Endothelial cell of umbilical vein (primary cell): ENCODE measurements at regions not wholly inside any gene's neighbourhood (a gene's known extent, or its start where the extent isn't known, plus 50 kb on each side); places are given as distances from the start of the nearest gene placed in this dataset.

ENCODE experiments used
- BruUV-seq: library from RNA; stranded (reverse); fragments of 400-500 nt; replicated peaks from 2 replicates; lab custom pipeline; 2021; lab: Mats Ljungman, UMichigan
- CTCF ChIA-PET: fragments of 300-600, 350-600 bp; sonication (Branson Sonifier 250); formaldehyde crosslinking; loops from one replicate; lab custom pipeline; 2021; ENCODE audit warnings: antibody characterized with exemption, inconsistent platforms; lab: Charles Lee
- POLR2A ChIA-PET: fragments of 300-600, 350-600 bp; sonication (Branson Sonifier 250); formaldehyde crosslinking; loops from one replicate; lab custom pipeline; 2021; ENCODE audit warnings: antibody characterized with exemption, inconsistent platforms; lab: Charles Lee
- DNase-seq: peaks from one replicate; pipeline ENCODE4 v3.0.0-alpha.2; 2011; ENCODE audit warnings: low read depth, low spot score
- FAIRE-seq: peaks from 2 replicates; lab custom pipeline; 2011; peaks lifted over from hg19 to GRCh38; lab: Jason Lieb, UNC
- H2AFZ ChIP-seq: 2 replicates; pipeline ENCODE4 v1.6.0; 2012; ENCODE audit warnings: low read depth, low read length, control low read depth, inconsistent platforms
- H3K27ac ChIP-seq: 2 replicates; pipeline ENCODE4 v1.5.1; 2011; ENCODE audit warnings: low read depth, mild to moderate bottlenecking, control low read depth, low read length, moderate library complexity; ENCODE audit not compliant: insufficient read depth
- H3K27me3 ChIP-seq, 2 experiments: 2 replicates each; pipeline versions ENCODE4 v1.6.0 to v1.6.1; 2011; ENCODE audit warnings: low read length in 2 of 2, mixed read lengths in 1 of 2; ENCODE audit not compliant: control insufficient read depth in 2 of 2, insufficient read depth in 2 of 2
- H3K36me3 ChIP-seq, 2 experiments: 2 replicates in 1 of 2; 3 replicates in 1 of 2; pipeline ENCODE4 v1.5.1; 2011; ENCODE audit warnings: low read length in 2 of 2, mild to moderate bottlenecking in 1 of 2, moderate library complexity in 1 of 2; ENCODE audit not compliant: control insufficient read depth in 2 of 2, insufficient read depth in 2 of 2; ENCODE audit errors: extremely low read depth in 1 of 2
- H3K4me1 ChIP-seq: 3 replicates; pipeline ENCODE4 v1.5.1; 2011; ENCODE audit warnings: mild to moderate bottlenecking, low read length; ENCODE audit not compliant: control insufficient read depth, insufficient read depth; ENCODE audit errors: extremely low read depth
- H3K4me2 ChIP-seq: 2 replicates; pipeline ENCODE4 v1.6.1; 2011; ENCODE audit warnings: low read length, control low read depth, mixed read lengths; ENCODE audit not compliant: insufficient read depth
- H3K4me3 ChIP-seq, 3 experiments: fragments of 200-600 bp in 1 of 3; sonication (generic), shearing (Covaris generic) in 1 of 3; replicated peaks in 1 of 3; 2 replicates each; pipeline ENCODE4 v1.5.1; 2011 to 2016; ENCODE audit warnings: control low read depth in 3 of 3, low read length in 3 of 3, mild to moderate bottlenecking in 2 of 3, inconsistent platforms in 1 of 3, low read depth in 1 of 3, moderate library complexity in 1 of 3; ENCODE audit not compliant: insufficient read depth in 1 of 3
- H3K79me2 ChIP-seq: 2 replicates; pipeline ENCODE4 v1.6.0; 2012; ENCODE audit warnings: low read length, inconsistent platforms; ENCODE audit not compliant: control insufficient read depth, insufficient read depth
- H3K9ac ChIP-seq: replicated peaks from 2 replicates; pipeline ENCODE3; 2011; ENCODE audit warnings: low read length, control low read depth; ENCODE audit not compliant: insufficient read depth; ENCODE audit errors: extremely low read depth
- H3K9me1 ChIP-seq: replicated peaks from 3 replicates; pipeline ENCODE4 v1.6.0; 2011; ENCODE audit warnings: mild to moderate bottlenecking, low read length; ENCODE audit not compliant: control insufficient read depth, insufficient read depth; ENCODE audit errors: extremely low read depth
- H3K9me3 ChIP-seq: replicated peaks from 2 replicates; pipeline ENCODE4 v1.5.1; 2012; ENCODE audit warnings: low read length, inconsistent platforms; ENCODE audit not compliant: control insufficient read depth, insufficient read depth
- H4K20me1 ChIP-seq: replicated peaks from 2 replicates; pipeline ENCODE3; 2011; ENCODE audit warnings: mild to moderate bottlenecking, low read length; ENCODE audit not compliant: control insufficient read depth, insufficient read depth; ENCODE audit errors: extremely low read depth
- EZH2 ChIP-seq: IDR thresholded peaks from 2 replicates; pipeline ENCODE4 v1.6.1; 2012; ENCODE audit warnings: borderline replicate concordance, low read depth, mild to moderate bottlenecking, moderate library complexity, low read length, inconsistent platforms; ENCODE audit not compliant: severe bottlenecking
- GATA2 ChIP-seq: IDR thresholded peaks from 2 replicates; pipeline ENCODE4 v1.7.0; 2011; ENCODE audit warnings: low read depth, mild to moderate bottlenecking, moderate library complexity, mixed read lengths, low read length; ENCODE audit not compliant: insufficient read length, insufficient read depth
- JUN ChIP-seq: IDR thresholded peaks from 2 replicates; pipeline ENCODE4 v1.6.1; 2011; ENCODE audit warnings: borderline replicate concordance, low read depth; ENCODE audit not compliant: insufficient read length, insufficient read depth
- MYC ChIP-seq: IDR thresholded peaks from one replicate; pipeline ENCODE4 v1.6.1; 2011; ENCODE audit warnings: mild to moderate bottlenecking, low read depth, low read length
- POLR2A ChIP-seq: IDR thresholded peaks from 2 replicates; pipeline ENCODE4 v1.6.1; 2012; ENCODE audit warnings: low read depth, mild to moderate bottlenecking, control low read depth, low read length
- POLR2AphosphoS5 ChIP-seq: IDR thresholded peaks from 2 replicates; pipeline ENCODE4 v1.6.1; 2012; ENCODE audit warnings: low read depth, mild to moderate bottlenecking, control low read depth, low read length, moderate library complexity; ENCODE audit not compliant: insufficient read depth
- dilution Hi-C: fragments of 300-500 bp; cut with MboI; formaldehyde crosslinking; loops from one replicate; pipeline ENCODE4 v1.15.0; 2019; ENCODE audit warnings: low sequenced_read_pairs; ENCODE audit not compliant: extremely low pct_ligation_motif_present
- intact Hi-C: fragments of 100-400 bp; cut with micrococcal nuclease; formaldehyde crosslinking; loops from one replicate; pipeline ENCODE4 v1.10.0; 2022
- TF ChIP-seq, protein P1 (sequence below): IDR thresholded peaks from 2 replicates; pipeline ENCODE4 v1.6.1; 2011; ENCODE audit not compliant: insufficient read depth, insufficient read length
- TF ChIP-seq, protein P2 (sequence below), 2 donors: IDR thresholded peaks; 1 replicate in 1 of 2; 2 replicates in 1 of 2; pipeline ENCODE4 v1.5.1; 2011; ENCODE audit warnings: low read length in 2 of 2, mild to moderate bottlenecking in 2 of 2, moderate library complexity in 2 of 2, control low read depth in 1 of 2, inconsistent platforms in 1 of 2, low read depth in 1 of 2; ENCODE audit not compliant: insufficient read depth in 1 of 2; ENCODE audit errors: extremely low read depth in 1 of 2

DNA sequence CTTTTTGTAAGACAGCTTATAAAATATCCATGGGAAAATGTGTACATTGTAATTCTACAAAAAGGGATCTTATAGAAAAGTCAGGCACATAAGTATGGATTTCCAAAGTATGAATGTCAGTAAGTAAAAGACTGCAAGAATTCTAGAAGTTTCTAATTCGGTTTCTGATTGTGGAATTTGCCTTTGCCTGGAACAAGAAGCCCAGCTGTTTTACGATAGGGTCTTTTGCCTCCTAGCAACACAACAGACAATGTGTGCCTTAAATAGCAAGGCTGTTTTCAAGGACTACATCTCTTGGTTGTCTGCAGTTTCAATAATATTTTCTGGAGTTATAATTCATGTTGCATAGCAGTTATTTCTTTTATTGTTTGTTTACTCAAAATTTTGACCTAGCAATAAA lies 312.9 kb downstream of the MTX2 start:
- Histone ChIP-seq H3K36me3 (no peaks in the 10 kb centered on the region), H3K4me3 (no peak overlapping the region), H2AFZ (no peak overlapping the region), H3K4me1 (peaks cover 30% of the 10 kb centered on the region), H3K4me2 (no peak overlapping the region), H3K27me3 (no peaks in the 10 kb centered on the region), H3K9me1 (no peaks in the 10 kb centered on the region), H3K79me2 (no peaks in the 10 kb centered on the region), H3K9ac (no peak overlapping the region), H3K9me3 (no peaks in the 10 kb centered on the region), H4K20me1 (no peaks in the 10 kb centered on the region), H3K27ac (no peak overlapping the region)
- no TSS peak for BruUV-seq
- peak; percentile 54 for FAIRE-seq
- TF ChIP-seq, protein P1, sequence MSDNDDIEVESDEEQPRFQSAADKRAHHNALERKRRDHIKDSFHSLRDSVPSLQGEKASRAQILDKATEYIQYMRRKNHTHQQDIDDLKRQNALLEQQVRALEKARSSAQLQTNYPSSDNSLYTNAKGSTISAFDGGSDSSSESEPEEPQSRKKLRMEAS, result no peak
- TF ChIP-seq JUN (no peak), POLR2A (no peak), EZH2 (no peak), POLR2AphosphoS5 (no peak), MYC (no peak), GATA2 (no peak)
- TF ChIP-seq, protein P2, sequence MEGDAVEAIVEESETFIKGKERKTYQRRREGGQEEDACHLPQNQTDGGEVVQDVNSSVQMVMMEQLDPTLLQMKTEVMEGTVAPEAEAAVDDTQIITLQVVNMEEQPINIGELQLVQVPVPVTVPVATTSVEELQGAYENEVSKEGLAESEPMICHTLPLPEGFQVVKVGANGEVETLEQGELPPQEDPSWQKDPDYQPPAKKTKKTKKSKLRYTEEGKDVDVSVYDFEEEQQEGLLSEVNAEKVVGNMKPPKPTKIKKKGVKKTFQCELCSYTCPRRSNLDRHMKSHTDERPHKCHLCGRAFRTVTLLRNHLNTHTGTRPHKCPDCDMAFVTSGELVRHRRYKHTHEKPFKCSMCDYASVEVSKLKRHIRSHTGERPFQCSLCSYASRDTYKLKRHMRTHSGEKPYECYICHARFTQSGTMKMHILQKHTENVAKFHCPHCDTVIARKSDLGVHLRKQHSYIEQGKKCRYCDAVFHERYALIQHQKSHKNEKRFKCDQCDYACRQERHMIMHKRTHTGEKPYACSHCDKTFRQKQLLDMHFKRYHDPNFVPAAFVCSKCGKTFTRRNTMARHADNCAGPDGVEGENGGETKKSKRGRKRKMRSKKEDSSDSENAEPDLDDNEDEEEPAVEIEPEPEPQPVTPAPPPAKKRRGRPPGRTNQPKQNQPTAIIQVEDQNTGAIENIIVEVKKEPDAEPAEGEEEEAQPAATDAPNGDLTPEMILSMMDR (IDR thresholded peaks at IDR 0.05; ENCODE audit: extremely low read depth in 1 of 2, insufficient read depth in 1 of 2, low read depth in 1 of 2, low read length in 2 of 2), result no peak
- intact Hi-C loops, result loop anchor here (2.0 kb wide), 1 partner anchor 31 kb away; no protein-coding TSS in a partner anchor
- ChIA-PET POLR2A (interaction anchor here (1.5 kb wide), 1 partner anchor 17 kb away, joined by 4 read pairs; no protein-coding TSS in a partner anchor), CTCF (interaction anchor here (1.0 to 2.6 kb wide), 7 partner anchors 9 to 70 kb away, joined by 5 to 21 read pairs (median 8); no protein-coding TSS in a partner anchor)
- dilution Hi-C loops, result no loop called here
- peak; percentile 18 for DNase-seq
